ENCODE measurements at regions not wholly inside any gene's neighbourhood (a gene's known extent, or its start where the extent isn't known, plus 50 kb on each side); places are given as distances from the start of the nearest gene placed in this dataset.

DNA sequence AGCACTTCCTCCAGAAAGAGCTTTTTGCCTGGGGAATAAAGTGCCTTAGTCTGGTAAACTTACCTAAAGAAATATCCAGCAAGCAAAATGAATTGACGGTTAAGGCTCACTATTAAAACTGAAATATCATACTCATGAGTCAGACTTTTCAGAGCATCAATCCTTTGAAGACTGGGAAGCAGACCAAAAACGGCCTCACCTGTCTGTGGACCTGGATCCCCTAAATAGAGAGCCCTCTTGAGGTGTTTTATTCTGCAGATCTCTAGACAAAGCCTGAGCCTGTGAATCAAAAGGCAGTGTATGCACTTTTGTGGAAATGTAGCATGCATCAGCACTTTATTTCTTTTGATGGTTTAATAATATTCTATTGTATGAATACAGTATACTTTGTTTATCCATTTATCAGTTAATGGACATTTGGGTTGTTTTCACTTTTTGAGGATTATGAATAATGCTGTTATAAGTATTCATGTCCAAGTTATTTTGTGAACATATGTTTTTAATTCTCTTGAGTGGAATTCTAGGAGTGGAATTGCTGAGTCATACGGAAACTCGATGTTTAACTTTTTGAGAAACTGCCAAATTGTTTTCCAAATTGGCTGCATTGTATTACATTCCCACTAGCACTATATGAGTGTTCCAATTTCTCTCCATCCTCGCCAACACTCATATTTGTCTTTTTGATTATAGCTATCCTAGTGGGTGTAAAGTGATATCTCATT is 449.0 kb upstream of the IGFBP3 start:
- DNase-seq, result no peak
- WGBS, 2 donors, result 50 to 53% methylated on average over 5 of the region's 5 CpGs
- Histone ChIP-seq H3K9me3 (no peaks in the 10 kb centered on the region), H3K36me3 (no peaks in the 10 kb centered on the region), H3K4me3 (replicated peaks in 1 of 3) (no peak overlapping the region), H3K27ac (no peak overlapping the region), H3K27me3 (no peaks in the 10 kb centered on the region), H3K4me1 (no peaks in the 10 kb centered on the region)
- intact Hi-C loops (cut with DNase I), result no loop called here
- TF ChIP-seq, protein P1, sequence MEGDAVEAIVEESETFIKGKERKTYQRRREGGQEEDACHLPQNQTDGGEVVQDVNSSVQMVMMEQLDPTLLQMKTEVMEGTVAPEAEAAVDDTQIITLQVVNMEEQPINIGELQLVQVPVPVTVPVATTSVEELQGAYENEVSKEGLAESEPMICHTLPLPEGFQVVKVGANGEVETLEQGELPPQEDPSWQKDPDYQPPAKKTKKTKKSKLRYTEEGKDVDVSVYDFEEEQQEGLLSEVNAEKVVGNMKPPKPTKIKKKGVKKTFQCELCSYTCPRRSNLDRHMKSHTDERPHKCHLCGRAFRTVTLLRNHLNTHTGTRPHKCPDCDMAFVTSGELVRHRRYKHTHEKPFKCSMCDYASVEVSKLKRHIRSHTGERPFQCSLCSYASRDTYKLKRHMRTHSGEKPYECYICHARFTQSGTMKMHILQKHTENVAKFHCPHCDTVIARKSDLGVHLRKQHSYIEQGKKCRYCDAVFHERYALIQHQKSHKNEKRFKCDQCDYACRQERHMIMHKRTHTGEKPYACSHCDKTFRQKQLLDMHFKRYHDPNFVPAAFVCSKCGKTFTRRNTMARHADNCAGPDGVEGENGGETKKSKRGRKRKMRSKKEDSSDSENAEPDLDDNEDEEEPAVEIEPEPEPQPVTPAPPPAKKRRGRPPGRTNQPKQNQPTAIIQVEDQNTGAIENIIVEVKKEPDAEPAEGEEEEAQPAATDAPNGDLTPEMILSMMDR (IDR thresholded peaks at IDR 0.05), result no peak
- TF ChIP-seq POLR2A (IDR thresholded peaks at IDR 0.05), result no peak

DNA sequence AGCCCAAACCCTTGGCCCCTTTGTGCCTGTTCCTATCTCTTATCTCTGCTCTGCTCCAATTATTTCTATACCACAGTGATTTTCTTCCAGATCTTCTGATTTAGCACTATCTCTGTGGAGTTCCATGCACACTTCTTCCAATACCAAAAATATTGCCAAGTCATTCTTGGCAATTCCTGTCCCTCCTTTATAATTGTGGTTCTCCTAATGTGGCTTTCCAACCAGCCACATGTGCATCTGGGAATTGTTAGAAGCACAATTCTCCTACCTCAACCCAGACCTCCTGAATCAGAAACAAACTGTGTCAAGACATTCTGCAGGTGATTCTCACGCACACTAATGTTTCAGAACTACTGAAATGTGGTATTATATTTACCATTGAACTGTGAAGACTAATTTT is 447.8 kb upstream of the IGFBP3 start:
- Histone ChIP-seq H3K4me1 (no peaks in the 10 kb centered on the region), H3K9me3 (no peaks in the 10 kb centered on the region), H3K27ac (no peak overlapping the region), H3K36me3 (no peaks in the 10 kb centered on the region), H3K27me3 (no peaks in the 10 kb centered on the region), H3K4me3 (replicated peaks in 1 of 3) (no peak overlapping the region)
- intact Hi-C loops (cut with DNase I), result no loop called here
- DNase-seq, result no peak
- 94 to 95% methylated on average over 1 of the region's 1 CpG for WGBS, 2 donors
- TF ChIP-seq, protein P1 (IDR thresholded peaks at IDR 0.05), result no peak
- TF ChIP-seq POLR2A (IDR thresholded peaks at IDR 0.05), result no peak

DNA sequence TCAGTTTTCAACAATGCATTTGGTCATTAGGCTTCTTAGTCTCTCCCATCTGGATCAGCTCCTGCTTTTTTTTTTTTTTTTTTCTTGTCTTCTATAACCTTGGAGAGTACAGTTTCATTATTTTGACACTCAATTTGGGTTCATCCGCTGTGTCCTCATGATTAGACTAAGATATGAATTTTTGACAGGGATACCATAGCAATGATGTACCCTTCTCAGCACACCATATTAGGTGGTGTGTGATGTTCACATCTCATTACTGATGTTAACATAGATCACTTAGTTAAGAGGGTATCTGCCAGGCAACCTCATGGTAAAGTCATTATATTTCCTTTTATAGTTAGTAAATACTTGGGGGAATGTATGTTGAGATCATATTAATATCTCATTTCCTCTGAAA is 445.5 kb upstream of the IGFBP3 start:
- intact Hi-C loops (cut with DNase I), result no loop called here
- DNase-seq, result no peak
- Histone ChIP-seq H3K4me3 (replicated peaks in 1 of 3) (no peak overlapping the region), H3K4me1 (no peaks in the 10 kb centered on the region), H3K9me3 (no peaks in the 10 kb centered on the region), H3K27me3 (no peaks in the 10 kb centered on the region), H3K27ac (no peak overlapping the region), H3K36me3 (no peaks in the 10 kb centered on the region)
- TF ChIP-seq, protein P1 (IDR thresholded peaks at IDR 0.05), result no peak
- no peak for TF ChIP-seq POLR2A (IDR thresholded peaks at IDR 0.05)
- WGBS, 2 donors, result 94 to 95% methylated on average over 1 of the region's 1 CpG

DNA sequence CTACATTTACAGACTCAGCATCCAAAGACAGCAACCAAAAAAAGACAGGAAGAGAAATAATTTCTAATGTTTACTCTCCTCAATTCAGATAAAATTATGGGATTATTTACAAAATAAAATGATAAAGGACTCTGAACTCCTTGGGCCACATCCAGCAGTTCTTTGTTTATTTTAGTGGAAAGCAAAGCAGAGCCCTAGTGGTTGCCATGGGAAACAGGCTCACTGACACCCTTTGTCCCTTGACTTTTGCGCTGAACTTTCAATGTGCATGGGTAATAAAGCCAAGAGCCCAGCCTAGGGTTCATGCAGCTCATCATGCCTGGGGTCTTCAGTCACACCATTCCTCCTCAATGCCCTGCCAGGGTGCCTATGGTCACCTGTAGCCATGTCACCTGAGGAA is 442.6 kb upstream of the IGFBP3 start:
- H3K27me3 ChIP-seq, result no peaks in the 10 kb centered on the region
- H3K4me3 ChIP-seq (replicated peaks in 1 of 3), result no peak overlapping the region
- H3K27ac ChIP-seq, result no peak overlapping the region
- no peak for DNase-seq
- 50 to 69% methylated on average over 1 of the region's 1 CpG for WGBS, 2 donors
- no peaks in the 10 kb centered on the region for H3K9me3 ChIP-seq
- H3K4me1 ChIP-seq, result no peaks in the 10 kb centered on the region
- TF ChIP-seq POLR2A (IDR thresholded peaks at IDR 0.05), result no peak
- TF ChIP-seq, protein P1 (IDR thresholded peaks at IDR 0.05), result no peak
- H3K36me3 ChIP-seq, result no peaks in the 10 kb centered on the region
- intact Hi-C loops (cut with DNase I), result no loop called here

DNA sequence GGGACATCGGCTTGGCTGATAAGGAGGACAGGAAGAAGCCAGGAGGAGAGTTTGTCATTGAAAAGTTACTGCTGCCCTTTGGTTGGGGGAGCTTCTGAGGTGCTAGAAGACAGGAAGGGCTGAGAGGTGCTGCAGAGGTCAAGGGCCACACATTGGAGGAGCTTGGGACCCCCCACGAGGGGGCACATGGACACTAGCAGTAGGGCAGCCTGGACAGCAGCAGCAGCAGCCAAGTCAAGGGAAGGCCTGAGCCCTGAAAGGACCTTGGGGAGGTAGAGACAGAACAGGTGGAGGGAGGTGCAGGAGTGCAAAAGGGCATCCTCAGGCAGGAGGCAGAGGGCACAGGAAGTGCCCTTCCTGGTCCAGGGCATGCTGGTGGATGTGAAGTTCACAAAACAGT is 439.7 kb upstream of the IGFBP3 start:
- no peaks in the 10 kb centered on the region for H3K9me3 ChIP-seq
- no peak overlapping the region for H3K4me3 ChIP-seq (replicated peaks in 1 of 3)
- intact Hi-C loops (cut with DNase I), result no loop called here
- no peaks in the 10 kb centered on the region for H3K36me3 ChIP-seq
- no peak for DNase-seq
- no peaks in the 10 kb centered on the region for H3K4me1 ChIP-seq
- 82 to 85% methylated on average over 2 of the region's 2 CpGs for WGBS, 2 donors
- TF ChIP-seq, protein P1 (IDR thresholded peaks at IDR 0.05), result no peak
- TF ChIP-seq POLR2A (IDR thresholded peaks at IDR 0.05), result no peak
- H3K27me3 ChIP-seq, result no peaks in the 10 kb centered on the region
- no peak overlapping the region for H3K27ac ChIP-seq

Measured in thyroid gland (tissue), 4 donors.